NCI-H1105 treated with DMSO at 0.1 percent for 48 hours (cell line): ENCODE measurements at regions not wholly inside any gene's neighbourhood (a gene's known extent, or its start where the extent isn't known, plus 50 kb on each side); places are given as distances from the start of the nearest gene placed in this dataset.
A peak's percentile ranks its signal among the peaks of the same experiment; 100 is the strongest.
"Not testable (repeated sequence)": the region's sequence is repeated elsewhere in the genome, so short reads cannot be mapped to it uniquely, and the experiment has no call there.

Experiments used
- DNase-seq: peaks from one replicate; lab custom pipeline; 2025; lab: John Stamatoyannopoulos, UW

DNA sequence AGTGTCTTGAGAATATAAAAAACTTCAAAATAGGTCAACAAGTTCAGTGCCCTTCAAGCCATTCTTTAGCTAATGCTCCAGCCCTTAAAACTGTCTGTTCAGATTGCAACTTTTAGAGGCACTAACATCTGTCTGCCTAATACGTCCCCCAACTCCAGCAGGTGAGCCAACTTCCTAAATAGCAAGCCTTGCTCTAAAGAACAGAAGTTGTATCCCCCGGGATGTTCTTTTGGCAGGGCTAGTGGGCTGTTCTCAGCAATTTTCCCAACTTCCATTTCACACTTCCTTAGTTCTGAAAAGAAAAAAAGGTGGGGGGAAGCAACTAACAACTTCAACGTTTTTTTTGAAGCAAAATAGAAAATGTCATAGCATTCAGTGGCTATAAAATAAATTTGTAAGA is 290.0 kb upstream of the PTCHD4 start:
- DNase-seq, result no peak

DNA sequence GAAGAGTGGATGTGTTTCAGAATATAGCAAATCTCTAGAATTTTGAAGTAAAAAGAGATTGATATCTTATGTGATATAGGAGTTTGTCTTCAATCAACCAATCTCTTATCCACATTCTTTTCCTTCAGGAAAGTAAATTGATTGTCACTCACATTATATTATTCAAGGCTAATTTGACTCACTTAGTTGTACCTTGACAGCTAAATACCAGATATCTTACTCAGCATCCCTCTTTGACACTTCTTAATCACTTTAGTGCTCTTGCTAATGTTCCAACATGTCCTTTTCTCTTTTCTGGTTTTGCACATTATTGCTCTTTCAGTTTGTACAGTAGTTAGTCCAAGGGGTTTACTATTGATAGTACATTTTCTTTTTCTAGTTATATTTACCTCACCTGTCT is 286.9 kb upstream of the PTCHD4 start:
- no peak for DNase-seq

DNA sequence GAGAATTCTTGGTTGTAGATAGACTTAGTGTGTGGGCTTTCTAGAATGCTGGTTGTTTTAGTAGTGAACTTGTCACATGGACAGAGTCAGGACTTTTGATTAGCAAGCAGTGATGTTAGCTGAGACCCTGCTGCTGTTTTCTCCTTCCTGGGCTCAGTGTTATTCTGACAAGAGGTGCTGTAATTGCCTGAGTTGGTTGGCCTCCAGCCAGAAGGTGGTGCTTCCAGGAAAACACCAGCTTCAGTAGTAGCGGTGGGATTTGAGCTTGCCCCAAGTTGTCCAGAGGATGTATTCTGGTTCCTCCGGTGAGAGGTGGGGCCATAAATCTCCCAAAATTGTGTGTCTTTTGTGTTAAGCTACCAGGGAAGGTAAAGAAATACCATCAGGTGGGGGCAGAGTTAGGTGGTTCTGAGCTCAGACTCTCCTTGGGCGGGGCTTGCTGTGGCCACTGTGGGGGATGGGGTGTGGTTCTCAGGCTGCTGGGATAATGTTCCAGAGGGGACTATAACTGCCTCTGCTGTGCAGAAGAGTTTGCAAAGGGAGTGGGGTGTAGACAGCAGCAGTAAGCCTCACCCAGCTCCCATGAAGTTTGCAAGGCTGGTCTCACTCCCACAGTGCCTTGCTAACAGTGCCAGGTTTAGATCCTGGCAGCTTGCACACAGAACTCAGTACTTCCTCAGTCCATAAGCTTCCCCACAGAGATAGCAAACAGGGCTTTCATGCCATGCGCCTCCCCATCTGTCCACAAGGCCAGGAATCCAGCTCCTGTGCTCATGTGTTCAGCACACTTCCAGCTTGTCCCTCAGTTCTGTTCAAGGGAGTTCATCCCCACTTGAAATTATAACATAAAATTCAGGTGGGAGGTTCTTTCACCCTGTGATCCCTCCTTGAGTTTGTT is 278.4 kb upstream of the PTCHD4 start:
- DNase-seq, result peak; percentile 62

DNA sequence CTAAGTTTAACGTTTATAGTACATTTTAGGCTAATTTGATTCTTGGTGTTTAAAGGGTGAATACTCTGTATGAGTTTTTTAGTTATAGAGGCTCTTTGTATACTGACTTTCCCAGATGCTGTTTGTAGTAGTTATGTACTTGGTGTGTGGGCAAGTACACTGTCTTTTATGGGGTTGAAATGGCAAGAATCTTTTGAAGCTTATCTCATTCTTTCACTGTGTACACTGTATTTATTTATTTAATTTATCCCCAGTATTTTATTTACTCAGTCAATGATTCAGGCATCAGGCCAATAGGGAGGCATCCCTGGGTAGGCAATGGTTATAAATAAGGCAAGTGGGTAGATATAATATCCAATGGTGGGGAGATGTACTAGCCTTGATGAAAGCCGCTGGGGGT is 277.0 kb upstream of the PTCHD4 start:
- no peak for DNase-seq

DNA sequence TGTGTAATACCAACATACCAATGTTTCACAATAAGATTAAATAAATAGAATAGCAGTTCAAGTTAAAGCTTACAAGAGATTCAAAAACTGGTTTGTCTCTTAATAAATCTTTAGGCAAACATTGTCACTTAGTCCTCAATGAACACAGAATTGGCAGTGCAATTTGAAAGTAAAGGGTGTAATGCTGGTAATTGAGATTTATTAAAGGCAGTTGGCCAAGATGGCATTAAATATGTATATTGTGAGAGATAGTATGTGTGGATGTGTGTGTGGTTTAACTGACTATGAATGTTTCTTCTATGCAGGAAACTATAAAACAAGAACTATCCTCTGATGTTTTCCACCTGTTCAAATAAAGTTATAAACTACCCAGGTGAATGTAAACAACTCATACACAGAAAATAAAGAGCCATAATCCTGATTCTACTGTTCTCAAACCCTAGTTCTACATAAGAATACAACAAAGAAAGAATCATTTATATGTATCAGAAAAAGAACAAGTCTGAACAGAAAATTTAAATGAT is 267.9 kb upstream of the PTCHD4 start:
- DNase-seq, result peak; percentile 89

DNA sequence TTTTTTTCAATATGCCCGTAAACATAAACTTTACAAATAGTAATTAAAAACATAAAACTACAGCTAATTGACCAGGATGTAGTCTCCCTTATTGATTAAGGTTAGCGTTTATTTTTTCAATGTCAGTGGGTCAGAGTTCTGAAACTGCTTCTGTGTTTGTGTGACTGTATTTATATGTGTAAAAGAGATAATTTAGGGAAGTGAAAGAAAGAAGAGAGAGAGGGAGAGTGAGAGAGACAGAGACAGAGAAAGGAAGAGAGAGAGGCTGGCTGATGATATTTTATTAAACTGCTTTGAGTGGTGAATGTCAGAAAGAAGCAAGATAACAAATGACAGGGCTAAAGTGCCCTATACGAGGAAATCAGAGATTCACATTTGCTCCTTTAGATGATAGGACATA is 266.1 kb upstream of the PTCHD4 start:
- no peak for DNase-seq

DNA sequence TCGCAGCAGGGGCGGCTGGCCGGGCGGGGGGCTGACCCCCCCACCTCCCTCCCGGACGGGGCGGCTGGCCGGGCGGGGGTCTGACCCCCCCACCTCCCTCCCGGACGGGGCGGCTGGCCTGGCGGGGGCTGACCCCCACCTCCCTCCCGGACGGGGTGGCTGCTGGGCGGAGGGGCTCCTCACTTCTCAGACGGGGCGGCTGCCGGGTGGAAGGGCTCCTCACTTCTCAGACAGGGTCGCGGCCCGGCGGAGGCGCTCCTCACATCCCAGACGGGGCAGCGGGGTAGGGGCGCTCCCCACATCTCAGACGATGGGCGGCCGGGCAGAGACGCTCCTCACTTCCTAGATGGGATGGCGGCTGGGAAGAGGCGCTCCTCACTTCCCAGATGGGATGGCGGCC is 260.2 kb upstream of the PTCHD4 start:
- not testable (repeated sequence) for DNase-seq

DNA sequence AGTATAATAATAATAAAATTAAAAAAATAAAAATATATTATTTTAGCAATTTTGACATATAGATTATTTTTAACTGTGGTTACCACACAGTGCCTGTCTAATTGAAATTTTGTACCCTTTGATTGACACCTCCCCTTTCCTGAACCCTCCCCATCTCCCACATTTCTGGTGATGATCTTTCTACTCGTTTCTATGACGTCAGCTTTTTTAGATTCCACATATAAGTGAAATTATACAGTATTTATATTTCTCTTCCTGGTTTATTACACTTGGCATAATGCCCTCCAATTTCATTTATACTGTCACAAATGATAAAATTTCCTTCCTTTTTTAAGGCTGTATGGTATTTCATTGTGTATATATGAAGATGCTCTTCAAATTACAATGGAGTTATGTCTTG is 258.1 kb upstream of the PTCHD4 start:
- no peak for DNase-seq

DNA sequence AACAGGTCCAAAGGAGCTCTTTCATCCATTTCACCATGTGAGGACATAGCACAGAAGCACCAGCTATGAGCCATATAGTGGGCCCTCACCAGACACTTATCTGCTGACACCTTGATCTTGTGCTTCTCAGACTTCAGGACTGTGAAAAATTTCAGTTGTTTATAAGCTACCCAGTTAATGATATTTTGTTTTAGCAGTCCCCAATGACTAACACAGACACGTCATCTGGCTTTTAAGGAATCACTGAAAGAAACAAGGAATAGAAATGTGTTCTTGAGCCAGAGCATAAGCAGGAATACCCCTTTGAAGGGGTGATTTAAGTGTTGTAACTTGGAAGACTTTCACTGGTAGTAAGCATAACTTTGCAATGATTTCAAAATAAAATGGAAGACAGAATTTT is 214.7 kb upstream of the PTCHD4 start:
- DNase-seq, result no peak

DNA sequence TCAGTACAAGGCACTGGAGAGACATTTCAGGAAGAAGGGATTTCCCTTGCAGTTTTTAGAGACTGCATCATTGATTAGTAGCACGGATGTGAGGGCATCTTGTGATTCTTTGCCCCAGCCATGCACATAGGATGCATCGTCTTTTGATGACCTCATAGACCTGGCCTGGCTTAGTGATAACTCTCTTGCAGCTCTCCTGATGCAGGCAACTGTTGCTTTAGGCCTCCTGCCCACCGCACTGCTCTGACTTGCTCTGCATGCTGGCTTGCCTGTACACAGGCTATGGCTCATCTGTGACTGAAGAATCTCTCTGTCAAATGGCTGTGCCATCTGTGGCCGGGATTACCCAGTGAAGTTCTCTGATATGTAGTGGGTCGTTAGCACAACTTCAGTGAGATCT is 207.7 kb upstream of the PTCHD4 start:
- DNase-seq, result no peak

DNA sequence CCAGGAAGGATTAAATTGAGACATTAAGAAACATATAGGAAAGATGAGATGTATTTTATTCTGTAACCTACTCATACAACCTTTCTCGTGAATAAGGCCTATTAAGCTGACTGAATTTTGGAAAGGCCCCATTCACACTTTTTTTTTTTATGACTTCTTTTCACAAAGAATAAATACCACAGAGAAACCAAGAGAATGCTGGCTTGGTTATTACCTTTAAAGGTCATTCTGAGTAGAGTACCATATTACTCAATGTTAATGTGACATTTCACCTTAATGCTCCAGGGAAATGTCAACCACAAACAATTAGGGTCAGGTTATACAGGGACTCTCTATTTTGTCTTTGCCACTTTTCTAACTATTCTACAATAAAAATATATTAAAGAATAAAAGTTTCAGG is 204.9 kb upstream of the PTCHD4 start:
- no peak for DNase-seq

DNA sequence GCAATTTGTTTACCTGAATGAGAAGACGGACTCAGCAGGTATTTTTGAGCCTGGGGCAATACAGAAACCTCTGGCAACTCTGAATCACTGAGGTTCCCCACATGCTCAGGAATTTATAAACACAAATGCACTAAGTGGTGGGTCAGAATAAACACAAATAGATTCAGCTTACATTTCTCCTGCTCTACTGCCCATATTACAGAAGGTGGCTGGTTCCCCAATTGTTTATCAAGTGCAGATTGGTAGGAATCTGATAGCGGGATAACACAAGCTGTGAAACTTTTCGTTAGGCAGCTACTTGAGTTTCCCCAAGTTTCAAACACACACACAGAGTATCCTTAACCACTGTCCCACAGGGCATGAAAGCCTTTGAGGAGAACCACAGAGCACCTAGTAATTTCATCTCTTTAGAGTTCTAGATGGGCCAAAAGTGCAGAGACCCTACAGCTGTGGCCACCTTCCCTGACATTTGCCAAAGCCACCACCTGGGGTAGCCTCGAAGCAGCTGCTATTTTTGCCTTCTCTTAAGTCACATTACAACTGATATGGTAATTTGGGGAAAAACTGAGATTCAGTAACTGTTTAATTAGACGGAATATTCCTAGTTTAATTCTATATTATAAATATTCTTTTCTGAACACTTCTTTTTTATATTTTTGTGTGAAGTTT is 204.2 kb upstream of the PTCHD4 start:
- DNase-seq, result no peak

DNA sequence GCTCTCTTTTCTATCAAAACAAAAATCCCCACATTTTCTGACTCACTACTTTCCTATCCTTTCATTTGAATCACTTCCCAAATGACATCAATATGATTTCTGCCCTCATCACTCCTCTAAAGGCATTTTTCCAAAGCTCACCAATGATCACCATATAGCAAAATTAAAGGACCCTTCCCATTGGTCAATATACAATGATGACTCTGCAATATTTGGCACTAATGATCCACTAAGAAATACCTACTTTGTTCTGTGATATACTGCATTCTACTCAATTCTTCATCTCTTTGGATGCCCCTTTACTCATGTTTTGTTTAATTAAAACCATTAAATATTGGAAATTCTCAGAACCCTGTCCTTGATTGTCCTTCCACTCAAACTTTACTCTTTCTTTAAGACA is 200.3 kb upstream of the PTCHD4 start:
- no peak for DNase-seq

DNA sequence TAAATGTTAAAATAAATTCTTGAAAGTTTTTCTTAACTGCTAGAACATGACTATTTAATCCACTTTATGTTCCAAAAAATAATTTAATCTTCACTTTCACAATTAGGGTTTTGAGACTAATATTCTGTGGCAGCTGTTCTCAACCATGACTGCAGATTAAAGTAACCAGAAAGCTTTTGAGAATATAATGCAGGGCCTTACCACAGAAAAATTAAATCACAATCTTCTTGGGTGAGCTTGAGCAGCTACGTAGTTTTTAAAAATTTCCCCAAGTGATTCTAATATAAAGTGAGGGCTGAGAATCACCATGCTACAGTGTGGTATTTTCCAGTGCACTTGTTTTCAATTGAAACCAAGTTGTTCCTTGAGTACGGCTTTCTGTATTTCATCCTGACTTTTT is 196.6 kb upstream of the PTCHD4 start:
- no peak for DNase-seq

DNA sequence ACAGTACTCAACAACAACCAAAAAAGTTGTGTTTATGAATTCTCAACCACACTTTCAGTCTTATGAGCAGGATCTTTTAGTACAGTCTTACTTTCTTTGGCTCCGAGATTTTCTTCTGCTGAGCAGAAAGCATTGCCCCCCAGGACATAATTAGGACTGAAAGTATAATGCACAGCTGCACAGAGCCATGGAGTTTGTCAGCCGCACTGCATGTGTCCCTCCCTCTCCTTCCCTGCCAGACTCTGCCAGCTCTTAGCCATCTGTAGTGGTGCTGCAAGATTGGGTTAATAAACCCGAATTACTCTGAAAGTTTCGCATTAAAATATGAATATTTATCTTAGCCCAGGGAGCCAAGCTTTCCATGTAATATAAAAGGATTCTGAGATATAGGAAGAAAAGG is 179.6 kb upstream of the PTCHD4 start:
- DNase-seq, result no peak

DNA sequence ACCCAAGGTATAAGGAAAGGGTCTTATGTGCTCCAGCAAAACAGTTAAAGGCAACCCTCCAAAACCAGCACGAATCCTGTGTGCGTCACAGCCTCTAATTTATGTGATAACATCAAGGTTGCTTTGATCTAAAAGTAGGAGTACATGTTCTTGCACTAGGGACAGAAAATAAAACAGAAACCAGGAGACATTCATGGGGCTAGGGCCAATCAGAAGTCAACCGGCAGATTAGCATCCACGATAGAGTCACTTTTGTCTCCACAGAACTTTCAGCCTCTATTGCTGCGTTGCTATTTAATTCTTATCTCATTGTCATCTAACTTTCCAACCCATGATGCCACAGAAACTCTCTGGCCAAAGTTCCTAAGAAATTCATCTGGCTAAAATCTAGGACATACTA is 178.8 kb upstream of the PTCHD4 start:
- DNase-seq, result no peak

DNA sequence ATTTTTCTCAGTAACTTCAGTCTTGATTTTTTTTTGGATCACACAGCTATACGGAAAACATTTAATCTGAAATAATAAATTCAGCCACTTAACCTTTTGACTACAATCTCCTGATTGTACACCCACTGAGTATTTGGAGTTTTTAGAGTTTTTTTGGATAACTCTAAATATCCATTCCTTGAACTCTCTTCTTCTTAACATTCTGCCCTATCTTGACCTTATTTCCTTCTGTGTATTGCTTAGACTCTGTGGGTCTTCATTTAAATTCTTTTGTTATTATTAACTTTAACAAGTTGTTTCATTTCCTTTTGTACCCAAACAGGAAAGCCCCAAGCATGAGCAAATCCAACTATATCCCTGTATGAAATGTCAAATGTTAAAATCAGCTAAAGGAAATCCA is 170.2 kb upstream of the PTCHD4 start:
- no peak for DNase-seq

DNA sequence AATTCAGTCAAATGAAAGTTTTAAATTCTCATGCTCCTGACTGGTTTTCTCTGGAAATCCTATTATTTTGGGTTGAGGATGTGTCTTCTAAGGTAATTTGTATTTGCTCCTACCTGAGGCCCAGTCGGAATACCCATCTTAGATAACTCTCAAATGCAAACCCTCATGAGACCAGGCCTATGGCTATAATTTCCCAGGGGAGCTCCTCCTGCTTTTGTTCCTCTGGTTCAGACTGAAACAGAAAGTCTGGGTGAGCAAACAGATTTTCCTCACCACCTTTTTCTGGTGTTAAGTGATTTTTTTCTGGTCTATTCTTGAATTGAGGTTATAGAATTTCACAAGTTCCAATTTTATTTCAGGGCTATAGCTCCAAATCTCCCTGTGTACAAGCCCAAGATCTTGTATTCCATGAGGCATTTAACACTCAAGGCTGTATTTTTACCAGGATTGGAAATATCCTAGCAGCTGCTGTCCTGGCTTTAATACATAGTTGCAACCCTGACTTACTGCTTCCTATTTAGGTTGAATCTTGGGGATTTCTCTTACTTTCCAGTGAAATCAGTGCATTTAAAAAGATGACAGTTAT is 169.1 kb upstream of the PTCHD4 start:
- DNase-seq, result no peak

DNA sequence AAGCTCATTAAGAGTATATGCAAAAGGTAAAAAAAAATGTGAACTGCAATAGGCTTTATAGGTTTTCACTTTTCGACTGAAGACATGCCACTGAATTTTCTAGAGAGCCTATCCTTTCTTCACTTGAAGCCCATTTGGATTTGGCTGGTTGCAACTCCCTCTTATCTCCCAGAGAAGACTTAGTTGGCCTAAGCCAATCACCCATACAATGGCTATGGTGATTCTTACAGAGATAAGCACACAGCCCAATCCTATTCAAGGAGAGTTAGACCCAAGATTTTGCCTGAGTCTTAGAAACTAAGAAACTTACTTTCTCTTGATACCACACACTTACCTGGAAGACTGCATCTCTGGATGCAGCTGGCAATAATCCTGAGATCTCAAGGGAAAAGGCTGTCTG is 167.3 kb upstream of the PTCHD4 start:
- no peak for DNase-seq

DNA sequence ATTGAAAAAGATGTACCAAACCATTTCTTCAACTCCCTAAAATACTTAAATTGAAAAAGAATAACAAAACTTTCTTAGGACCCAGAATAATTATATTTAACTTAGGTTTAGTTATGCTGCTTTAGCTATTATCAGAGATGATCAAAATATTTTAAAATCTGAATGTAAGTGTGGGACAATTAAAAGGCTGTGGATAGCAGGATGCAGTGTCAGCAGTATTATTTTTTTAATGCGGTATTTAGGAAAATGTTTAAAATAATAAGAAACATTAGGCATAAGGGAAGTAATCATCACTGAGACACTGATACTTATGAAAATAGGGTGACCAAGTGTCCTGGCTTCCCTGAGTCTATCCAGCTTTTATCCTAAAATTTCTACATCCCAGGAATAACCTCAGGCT is 161.5 kb upstream of the PTCHD4 start:
- no peak for DNase-seq

DNA sequence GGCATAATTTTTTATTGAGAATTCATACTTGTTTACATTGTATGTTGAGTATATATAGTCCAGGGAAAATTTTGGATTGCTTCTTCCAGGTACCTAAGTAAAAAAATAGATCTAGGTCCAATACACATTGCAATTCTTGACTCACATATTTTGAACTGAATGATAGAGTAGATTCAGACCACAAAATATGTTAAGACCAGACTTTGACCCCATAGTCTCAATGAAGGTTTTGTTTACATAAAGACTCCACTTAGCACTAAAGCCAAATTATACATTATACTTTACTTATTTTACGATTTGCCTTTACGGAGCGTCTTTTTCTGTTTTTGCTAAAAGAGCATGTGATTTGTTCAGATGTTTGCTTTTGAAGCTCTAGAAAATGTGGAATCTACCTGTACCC is 144.1 kb upstream of the PTCHD4 start:
- no peak for DNase-seq

DNA sequence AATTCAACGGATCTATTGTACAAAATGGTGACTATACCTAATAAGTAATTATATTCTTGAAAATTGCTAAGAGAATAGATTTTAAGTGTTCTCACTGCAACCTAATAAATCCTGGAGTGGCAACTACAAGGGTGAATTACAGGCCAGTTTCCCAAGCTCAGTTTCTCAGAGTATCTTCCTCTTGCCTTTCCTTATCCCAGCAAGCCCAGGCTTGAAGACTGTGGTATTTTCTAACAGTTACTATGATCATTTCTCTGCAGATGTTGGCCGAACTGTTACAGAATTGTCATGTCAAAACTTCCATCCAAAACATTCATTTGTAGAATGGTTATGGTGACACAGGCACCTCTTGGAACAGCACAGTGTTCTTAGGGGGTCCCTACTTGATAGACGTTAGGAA is 138.1 kb upstream of the PTCHD4 start:
- no peak for DNase-seq

DNA sequence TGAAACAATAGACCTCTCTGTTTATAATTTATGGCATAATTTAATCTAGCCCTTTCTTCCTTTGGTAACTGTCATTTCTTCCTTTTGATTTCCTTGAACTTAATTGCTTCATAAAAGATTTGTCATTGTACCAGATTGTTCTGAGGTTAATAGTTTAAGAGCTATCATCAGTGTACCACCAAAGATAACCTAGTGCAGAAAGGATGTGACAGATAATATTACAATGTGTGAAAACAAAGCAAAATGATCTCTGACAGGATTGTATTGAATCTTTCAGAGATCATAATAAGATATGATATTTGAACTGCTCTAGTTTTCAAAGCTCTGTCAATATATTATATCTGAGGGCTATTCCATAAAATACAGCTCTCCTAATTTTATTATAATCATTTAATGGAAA is 132.1 kb upstream of the PTCHD4 start:
- no peak for DNase-seq
